Activated gamma-delta T cell treated with Interleukin-2 at 50 U/mL for 16 hours (primary cell): ENCODE measurements at regions not wholly inside any gene's neighbourhood (a gene's known extent, or its start where the extent isn't known, plus 50 kb on each side); places are given as distances from the start of the nearest gene placed in this dataset.
"Not testable (repeated sequence)": the region's sequence is repeated elsewhere in the genome, so short reads cannot be mapped to it uniquely, and the experiment has no call there.

Source experiments
- DNase-seq: peaks from one replicate; pipeline ENCODE4 v3.0.0-alpha.2; 2020

DNA sequence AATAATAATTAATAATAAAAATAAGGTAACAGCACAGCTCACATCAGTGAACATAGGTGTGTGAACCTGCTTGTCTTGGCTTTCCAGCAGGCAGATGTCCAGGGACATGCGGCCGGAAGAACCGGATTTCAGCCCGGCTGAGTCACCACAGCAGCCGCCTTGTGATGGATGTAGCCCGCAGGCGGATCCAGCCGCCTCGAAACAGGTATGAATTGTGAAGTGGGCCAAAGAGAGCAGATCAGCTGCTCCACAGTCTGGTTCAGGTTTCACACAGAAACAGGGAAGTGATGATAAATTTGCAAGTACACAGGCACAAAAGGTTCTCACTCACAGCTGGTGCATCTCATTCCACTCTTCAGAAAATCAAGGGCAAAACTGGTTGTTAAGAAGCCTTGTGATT is 55.1 kb downstream of the ID4 start:
- DNase-seq = no peak

GRCh38 chr6:19895866-19896692 is 58.9 kb downstream of the ID4 start:
- DNase-seq = no peak

GRCh38 chr6:19896693-19897010 is 59.5 kb downstream of the ID4 start:
- DNase-seq = no peak

DNA sequence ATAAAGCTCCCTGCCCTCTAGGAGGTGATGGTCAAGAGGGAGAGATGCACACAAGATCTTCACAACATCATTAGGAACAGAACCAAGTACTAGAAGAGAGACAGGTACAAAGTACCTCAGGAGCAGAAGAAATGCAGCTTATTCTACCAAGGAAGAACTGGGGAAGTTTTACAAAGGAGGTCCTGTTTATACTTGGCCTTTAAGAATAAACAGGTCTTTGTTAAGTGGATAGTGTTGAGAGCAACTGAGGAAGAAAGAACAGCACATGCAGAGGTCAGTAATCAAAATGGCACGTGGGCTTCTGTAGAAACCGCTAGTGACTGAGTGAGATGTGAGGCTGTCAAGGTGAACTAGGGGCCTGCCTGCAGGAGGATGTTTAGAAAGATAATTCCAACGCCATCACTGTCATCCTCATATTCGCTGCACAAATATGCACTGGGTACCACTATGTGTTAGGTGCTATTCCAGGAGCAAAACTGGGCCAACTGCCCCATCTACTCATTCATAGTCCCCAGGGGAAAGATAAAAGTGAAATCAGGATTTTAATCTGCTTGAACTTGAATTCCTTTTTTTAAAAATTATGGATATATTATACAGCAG is 61.1 kb downstream of the ID4 start:
- no peak for DNase-seq

GRCh38 chr6:19902201-19902600 is 65.0 kb downstream of the ID4 start:
- no peak for DNase-seq

GRCh38 chr6:19904408-19904807 is 67.2 kb downstream of the ID4 start:
- DNase-seq = not testable (repeated sequence)

- no peak for DNase-seq
Measured at GRCh38 chr6:19905584-19905983, 68.4 kb downstream of the ID4 start.

DNA sequence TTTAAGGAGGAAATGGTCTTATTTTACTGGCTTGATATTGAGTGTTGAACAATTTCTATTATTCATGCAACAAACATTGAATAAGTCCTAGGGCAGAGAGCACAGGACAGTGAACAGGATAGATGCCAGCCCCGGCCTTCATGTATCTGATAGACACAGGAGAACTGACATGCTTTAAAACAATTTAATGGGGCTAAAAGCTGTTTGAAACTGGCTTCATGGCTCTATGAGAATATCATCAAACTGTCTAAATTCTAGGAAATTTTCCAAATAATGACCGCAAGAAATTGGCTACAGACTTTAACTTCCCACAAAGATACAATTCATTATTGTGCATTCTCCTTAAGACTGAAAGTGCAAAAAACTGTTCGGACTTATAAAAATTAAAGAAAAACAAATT is 69.0 kb downstream of the ID4 start:
- DNase-seq = no peak

- DNase-seq = no peak
Measured at GRCh38 chr6:19911223-19911622, 74.1 kb downstream of the ID4 start.

GRCh38 chr6:19918436-19918835 is 81.3 kb downstream of the ID4 start:
- DNase-seq = no peak

DNA sequence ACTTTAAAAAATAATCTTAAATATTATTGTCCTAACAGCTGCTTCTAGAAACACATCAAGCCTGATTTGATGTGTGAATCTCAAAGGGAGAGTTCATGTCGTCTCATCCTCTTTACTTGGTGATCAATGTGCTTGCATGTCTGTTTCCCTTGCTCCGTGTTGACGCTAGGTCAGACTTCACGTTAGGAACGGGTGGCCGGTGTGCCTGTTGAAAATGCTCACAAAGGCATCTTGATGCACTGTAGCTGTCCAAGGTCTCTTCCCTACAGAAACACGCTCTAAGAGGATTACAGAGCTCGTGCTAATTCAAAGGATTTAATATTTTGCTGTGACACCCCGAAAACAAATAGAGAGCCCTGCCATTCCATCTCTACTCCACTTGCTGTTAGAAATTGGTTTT is 84.6 kb downstream of the ID4 start:
- DNase-seq = no peak

DNA sequence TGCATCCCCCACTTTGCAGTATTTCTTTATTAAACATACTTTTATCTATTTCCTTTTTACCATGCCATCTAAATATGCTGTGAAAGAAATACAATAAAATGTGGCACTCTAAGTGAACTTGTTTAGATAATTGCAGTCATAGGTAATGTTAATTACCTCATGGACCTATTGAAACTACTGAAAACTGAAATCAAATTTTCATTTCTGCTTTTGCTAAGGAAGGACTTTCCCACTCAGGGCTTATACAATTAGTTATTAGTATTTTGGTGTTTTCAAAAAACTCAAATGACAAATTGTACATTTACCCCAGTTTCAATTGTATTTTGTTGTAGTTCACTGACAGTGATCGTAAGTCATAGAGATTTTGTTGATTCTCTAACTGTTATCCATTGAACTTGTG is 88.4 kb downstream of the ID4 start:
- no peak for DNase-seq

- DNase-seq = no peak
Measured at GRCh38 chr6:19928461-19928860, 91.3 kb downstream of the ID4 start.

- no peak for DNase-seq
Measured at GRCh38 chr6:19929312-19929711, 92.1 kb downstream of the ID4 start.

DNA sequence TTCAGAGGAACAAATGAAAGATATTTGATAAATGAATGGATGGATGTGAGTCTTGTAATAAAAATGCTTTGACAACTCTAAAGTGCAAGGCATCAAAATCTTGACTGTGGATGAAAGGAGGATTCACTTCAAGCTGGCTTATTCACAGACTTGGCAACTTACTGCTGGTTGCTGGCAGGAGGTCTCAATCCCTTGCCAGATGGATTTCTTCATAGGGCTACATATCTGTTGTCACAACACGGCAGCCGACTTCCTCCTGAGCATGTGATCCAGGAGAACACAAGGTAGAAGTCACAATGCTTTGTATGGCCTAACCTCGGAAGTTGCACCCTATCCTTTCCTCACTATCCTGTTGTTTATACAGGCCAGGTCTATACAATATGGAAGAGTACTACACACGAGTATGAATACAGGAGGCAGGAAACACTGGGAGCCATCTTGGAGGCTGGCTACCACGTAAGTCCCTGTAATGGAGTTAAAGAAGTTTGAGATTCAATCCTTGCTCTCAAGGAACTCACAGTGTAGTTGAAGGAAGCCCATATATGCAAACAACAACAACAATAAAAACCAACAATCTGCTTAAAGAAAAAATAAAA is 97.9 kb downstream of the ID4 start:
- DNase-seq = no peak

- not testable (repeated sequence) for DNase-seq
Measured at GRCh38 chr6:19939321-19939720, 102.2 kb downstream of the ID4 start.

GRCh38 chr6:19939926-19940325 is 102.8 kb downstream of the ID4 start:
- not testable (repeated sequence) for DNase-seq

DNA sequence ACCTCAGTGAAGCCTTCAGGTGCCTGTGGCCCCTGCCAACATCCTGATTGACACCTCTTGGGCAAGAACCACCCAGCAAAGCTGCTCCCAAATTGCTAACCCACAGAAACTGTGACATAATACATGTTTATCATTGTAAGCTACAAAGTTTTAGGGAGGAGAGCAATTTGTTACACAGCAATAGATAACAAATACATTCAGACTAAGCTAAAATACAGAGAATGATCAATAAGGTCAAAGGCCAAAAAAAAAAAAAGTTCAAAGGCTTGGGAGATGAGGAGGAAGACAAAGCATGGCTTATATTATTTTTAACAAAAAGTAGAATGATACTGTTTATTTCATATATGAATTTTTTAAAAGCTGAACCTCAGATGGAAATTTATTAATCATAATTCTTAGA is 105.9 kb downstream of the ID4 start:
- DNase-seq = no peak

- no peak for DNase-seq
Measured at GRCh38 chr6:19945843-19946358, 108.7 kb downstream of the ID4 start.

DNA sequence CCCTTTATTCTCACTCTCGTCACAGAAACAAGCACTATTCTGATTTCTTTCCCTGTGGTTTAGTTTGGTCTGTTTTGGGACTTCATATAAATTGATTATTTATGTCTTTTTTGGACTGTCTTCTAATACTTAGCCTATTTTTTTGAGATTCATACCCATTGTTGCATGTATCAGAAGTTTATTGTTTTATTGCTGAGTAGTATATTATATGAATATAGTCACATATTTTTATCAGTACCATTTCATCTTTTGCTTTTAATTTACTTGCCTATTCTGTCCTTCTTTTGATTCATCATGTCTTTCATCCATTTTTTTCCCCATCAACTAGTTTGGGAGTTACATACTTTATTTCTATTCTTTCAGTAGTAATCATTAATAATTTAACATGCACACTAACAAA is 112.0 kb downstream of the ID4 start:
- no peak for DNase-seq

- DNase-seq = no peak
Measured at GRCh38 chr6:19964115-19964514, 126.9 kb downstream of the ID4 start.

DNA sequence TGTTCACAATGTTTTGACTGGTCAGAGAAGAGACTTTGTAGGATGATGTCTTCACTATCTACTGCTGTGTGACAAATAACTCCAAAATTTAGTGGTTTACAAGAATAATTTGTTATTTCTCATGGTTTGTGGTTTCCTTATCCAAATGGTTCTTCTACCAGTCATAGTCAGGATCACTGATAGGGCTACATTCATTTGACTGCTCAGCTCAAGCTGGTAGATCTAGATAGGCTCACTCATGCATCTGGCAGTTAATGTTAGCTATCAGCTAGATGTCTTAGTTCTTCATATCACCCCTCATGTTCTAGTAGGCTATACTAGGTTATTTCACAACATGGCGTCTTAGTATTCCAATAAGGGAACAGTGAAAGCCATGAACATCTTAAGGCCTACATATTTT is 131.0 kb downstream of the ID4 start:
- DNase-seq = no peak

GRCh38 chr6:19972221-19972620 is 135.1 kb downstream of the ID4 start:
- no peak for DNase-seq

GRCh38 chr6:19976411-19977129 is 139.4 kb downstream of the ID4 start:
- no peak for DNase-seq
